H1 (cell line): ENCODE measurements at regions not wholly inside any gene's neighbourhood (a gene's known extent, or its start where the extent isn't known, plus 50 kb on each side); places are given as distances from the start of the nearest gene placed in this dataset.

Experiments used
- CTCF ChIA-PET: fragments of 300-600 bp; sonication (Branson Sonifier 250); formaldehyde crosslinking; loops from one replicate; lab custom pipeline; 2021; ENCODE audit not compliant: partially characterized antibody; lab: Charles Lee
- POLR2A ChIA-PET: fragments of 300-600 bp; sonication (Branson Sonifier 250); formaldehyde crosslinking; loops from one replicate; lab custom pipeline; 2021; ENCODE audit warnings: inconsistent platforms; ENCODE audit not compliant: partially characterized antibody; lab: Charles Lee
- DNase-seq, 2 experiments: peaks; one replicate each; pipeline versions ENCODE4 v3.0.0 to v3.0.0-alpha.2; 2010 to 2022; ENCODE audit warnings: low spot score in 2 of 2, low read depth in 1 of 2, mixed read lengths in 1 of 2
- FAIRE-seq: peaks from 2 replicates; lab custom pipeline; 2011; peaks lifted over from hg19 to GRCh38; lab: Jason Lieb, UNC
- H2AFZ ChIP-seq: 2 replicates; pipeline ENCODE4 v1.8.1; 2012; ENCODE audit warnings: low read length, inconsistent platforms
- H2AK5ac ChIP-seq: 2 replicates; pipeline ENCODE4 v1.6.1; 2013; ENCODE audit warnings: low read depth, low read length
- H2BK120ac ChIP-seq: replicated peaks from 2 replicates; pipeline ENCODE3; 2013; ENCODE audit warnings: low read depth, low read length, inconsistent platforms
- H2BK12ac ChIP-seq: 2 replicates; pipeline ENCODE4 v1.6.1; 2013; ENCODE audit warnings: low read depth, low read length
- H2BK15ac ChIP-seq: 2 replicates; pipeline ENCODE4 v1.6.1; 2013; ENCODE audit warnings: low read length
- H2BK20ac ChIP-seq: 2 replicates; pipeline ENCODE4 v1.6.1; 2013; ENCODE audit warnings: low read length
- H2BK5ac ChIP-seq: 2 replicates; pipeline ENCODE4 v1.6.1; 2013; ENCODE audit warnings: low read depth, low read length
- H3K14ac ChIP-seq: 2 replicates; pipeline ENCODE4 v1.6.1; 2013; ENCODE audit warnings: inconsistent platforms; ENCODE audit not compliant: insufficient read length
- H3K18ac ChIP-seq: 2 replicates; pipeline ENCODE4 v1.6.1; 2013; ENCODE audit warnings: low read length; ENCODE audit errors: extremely low read depth
- H3K23ac ChIP-seq: 2 replicates; pipeline ENCODE4 v1.6.1; 2013; ENCODE audit warnings: inconsistent platforms; ENCODE audit not compliant: insufficient read length
- H3K23me2 ChIP-seq: 2 replicates; pipeline ENCODE4 v1.6.1; 2013; ENCODE audit warnings: low read depth, low read length
- H3K27ac ChIP-seq: 2 replicates; pipeline ENCODE4 v1.6.1; 2011; ENCODE audit warnings: low read depth, low read length, inconsistent platforms
- H3K27me3 ChIP-seq, 4 experiments: replicated peaks in 1 of 4; 1 replicate in 1 of 4; 2 replicates in 3 of 4; pipeline versions ENCODE4 v1.6.1 to v1.8.1; 2011 to 2013; ENCODE audit warnings: low read length in 3 of 4, mild to moderate bottlenecking in 3 of 4, inconsistent platforms in 2 of 4, mixed read lengths in 2 of 4, moderate library complexity in 1 of 4; ENCODE audit not compliant: control insufficient read depth in 3 of 4, insufficient read depth in 3 of 4; ENCODE audit errors: extremely low read depth in 1 of 4
- H3K36me3 ChIP-seq, 4 experiments: 2 replicates each; pipeline versions ENCODE4 v1.6.1 to v1.8.1; 2011 to 2013; ENCODE audit warnings: mild to moderate bottlenecking in 4 of 4, low read length in 3 of 4, moderate library complexity in 2 of 4, control low read depth in 1 of 4, inconsistent platforms in 1 of 4; ENCODE audit not compliant: insufficient read depth in 4 of 4, control insufficient read depth in 2 of 4
- H3K4ac ChIP-seq: replicated peaks from 2 replicates; pipeline ENCODE3; 2013; ENCODE audit warnings: low read length, low read depth, mixed read lengths, inconsistent platforms; ENCODE audit not compliant: insufficient read length
- H3K4me1 ChIP-seq, 4 experiments: replicated peaks in 1 of 4; 1 replicate in 1 of 4; 2 replicates in 3 of 4; pipeline versions ENCODE4 v1.6.1 to v1.8.1; 2011 to 2013; ENCODE audit warnings: low read length in 3 of 4, inconsistent platforms in 2 of 4, mixed read lengths in 1 of 4; ENCODE audit not compliant: insufficient read depth in 4 of 4, control insufficient read depth in 3 of 4
- H3K4me2 ChIP-seq, 2 experiments: 2 replicates each; pipeline versions ENCODE4 v1.6.1 to v1.8.1; 2011 to 2013; ENCODE audit warnings: low read depth in 2 of 2, low read length in 2 of 2, control low read depth in 1 of 2, inconsistent platforms in 1 of 2, mild to moderate bottlenecking in 1 of 2; ENCODE audit not compliant: insufficient read depth in 1 of 2
- H3K4me3 ChIP-seq, 4 experiments: fragments of 200-600, 300-600 bp in 1 of 4; sonication (generic), shearing (Covaris generic), sonication (Bioruptor Twin) in 1 of 4; 2 replicates each; pipeline versions ENCODE4 v1.5.1 to v1.8.1; 2011 to 2016; ENCODE audit warnings: low read length in 4 of 4, low read depth in 3 of 4, control low read depth in 2 of 4, inconsistent platforms in 2 of 4, mild to moderate bottlenecking in 2 of 4, mixed read lengths in 1 of 4, moderate library complexity in 1 of 4; ENCODE audit not compliant: insufficient read depth in 2 of 4; ENCODE audit errors: extremely low read depth in 1 of 4
- H3K56ac ChIP-seq: replicated peaks from 2 replicates; pipeline ENCODE3; 2013; ENCODE audit warnings: low read depth, mild to moderate bottlenecking, mixed read lengths, low read length, inconsistent platforms; ENCODE audit not compliant: insufficient read length
- H3K79me1 ChIP-seq: 2 replicates; pipeline ENCODE4 v1.6.1; 2013; ENCODE audit warnings: low read depth, low read length, control low read depth
- H3K79me2 ChIP-seq, 2 experiments: 2 replicates each; pipeline versions ENCODE4 v1.6.1 to v1.8.1; 2012 to 2013; ENCODE audit warnings: low read length in 2 of 2, mild to moderate bottlenecking in 2 of 2, inconsistent platforms in 1 of 2; ENCODE audit not compliant: insufficient read depth in 2 of 2, control insufficient read depth in 1 of 2
- H3K9ac ChIP-seq, 4 experiments: replicated peaks in 1 of 4; 1 replicate in 1 of 4; 2 replicates in 3 of 4; pipeline versions ENCODE4 v1.6.1 to v1.8.1; 2011 to 2013; ENCODE audit warnings: low read depth in 3 of 4, low read length in 3 of 4, control low read depth in 2 of 4, mild to moderate bottlenecking in 2 of 4, moderate library complexity in 2 of 4, inconsistent platforms in 1 of 4; ENCODE audit errors: extremely low read depth in 1 of 4
- H3K9me3 ChIP-seq, 2 experiments: 2 replicates each; pipeline versions ENCODE4 v1.6.1 to v1.8.1; 2012 to 2013; ENCODE audit warnings: mild to moderate bottlenecking in 2 of 2, moderate library complexity in 2 of 2, control low read depth in 1 of 2, inconsistent platforms in 1 of 2, low read depth in 1 of 2, low read length in 1 of 2, mixed read lengths in 1 of 2; ENCODE audit not compliant: insufficient read depth in 2 of 2
- H4K20me1 ChIP-seq, 2 experiments: replicated peaks in 1 of 2; 2 replicates each; pipeline versions ENCODE3 to v1.8.1; 2011 to 2013; ENCODE audit warnings: inconsistent platforms in 2 of 2, low read length in 2 of 2, mild to moderate bottlenecking in 1 of 2; ENCODE audit not compliant: insufficient read depth in 2 of 2, control insufficient read depth in 1 of 2
- H4K5ac ChIP-seq: 2 replicates; pipeline ENCODE4 v1.6.1; 2013; ENCODE audit warnings: low read length, low read depth, mixed read lengths, inconsistent platforms; ENCODE audit not compliant: insufficient read length
- H4K8ac ChIP-seq: 2 replicates; pipeline ENCODE4 v1.8.0; 2013; ENCODE audit warnings: mild to moderate bottlenecking, moderate library complexity, low read length, inconsistent platforms; ENCODE audit not compliant: insufficient read depth; ENCODE audit errors: extremely low read depth
- H4K91ac ChIP-seq: replicated peaks from 2 replicates; pipeline ENCODE3; 2013; ENCODE audit warnings: low read length, mixed read lengths, inconsistent platforms; ENCODE audit not compliant: insufficient read length
- BCL11A ChIP-seq, 2 experiments: IDR thresholded peaks; one replicate each; pipeline ENCODE4 v1.6.1; 2011; ENCODE audit warnings: low read depth in 2 of 2, low read length in 2 of 2, mild to moderate bottlenecking in 2 of 2
- CBX5 ChIP-seq: fragments of 300-800, 300-1000 bp; sonication (generic); IDR thresholded peaks from 2 replicates; pipeline ENCODE4 v1.7.1; 2016; ENCODE audit warnings: antibody characterized with exemption, low read length, low read depth
- EGR1 ChIP-seq: IDR thresholded peaks from 2 replicates; pipeline ENCODE4 v1.6.1; 2011; ENCODE audit warnings: low read depth, low read length, borderline replicate concordance
- FOSL1 ChIP-seq: IDR thresholded peaks from 2 replicates; pipeline ENCODE4 v1.6.1; 2011; ENCODE audit warnings: mild to moderate bottlenecking, low read depth, low read length, moderate library complexity; ENCODE audit not compliant: insufficient read depth
- GTF2F1 ChIP-seq: IDR thresholded peaks from 2 replicates; pipeline ENCODE4 v1.6.1; 2012; ENCODE audit warnings: low read depth, low read length, improper control_type of control experiment, borderline replicate concordance
- PHF8 ChIP-seq: fragments of 200-600 bp; sonication (generic); conservative IDR thresholded peaks from 2 replicates; pipeline ENCODE4 v1.7.1; 2012; ENCODE audit warnings: low read depth, mild to moderate bottlenecking, inconsistent platforms, low read length, moderate library complexity
- POLR2A ChIP-seq, 2 experiments: IDR thresholded peaks; 1 replicate in 1 of 2; 2 replicates in 1 of 2; pipeline ENCODE4 v1.6.1; 2011; ENCODE audit warnings: low read depth in 2 of 2, low read length in 2 of 2, mild to moderate bottlenecking in 2 of 2; ENCODE audit errors: control extremely low read depth in 1 of 2
- POLR2AphosphoS5 ChIP-seq: IDR thresholded peaks from 2 replicates; pipeline ENCODE4 v1.6.1; 2011; ENCODE audit warnings: low read depth, low read length
- RFX5 ChIP-seq: IDR thresholded peaks from 2 replicates; pipeline ENCODE4 v1.6.1; 2011; ENCODE audit warnings: low read depth, low read length, improper control_type of control experiment, borderline replicate concordance
- SIN3A ChIP-seq, 2 experiments: IDR thresholded peaks in 1 of 2; conservative IDR thresholded peaks in 1 of 2; 2 replicates each; pipeline ENCODE4 v1.6.1; 2011 to 2012; ENCODE audit warnings: low read length in 2 of 2, improper control_type of control experiment in 1 of 2, low read depth in 1 of 2, mild to moderate bottlenecking in 1 of 2
- SP1 ChIP-seq: IDR thresholded peaks from 2 replicates; pipeline ENCODE4 v1.6.1; 2011; ENCODE audit warnings: low read depth, low read length
- SRF ChIP-seq: IDR thresholded peaks from 2 replicates; pipeline ENCODE4 v1.6.1; 2011; ENCODE audit warnings: mild to moderate bottlenecking, low read depth, low read length, moderate library complexity
- TBP ChIP-seq: IDR thresholded peaks from 2 replicates; pipeline ENCODE4 v1.6.1; 2011; ENCODE audit warnings: low read depth, low read length, improper control_type of control experiment
- WGBS, 2 experiments: shearing (Covaris generic) in 1 of 2; methylation state at CpG; one replicate each; pipeline versions ENCODE4 v1.1.6 to v1.1.7; 2013 to 2015; ENCODE audit warnings: low lambda C conversion rate in 2 of 2, mixed read lengths in 2 of 2, inconsistent platforms in 1 of 2, low coverage in 1 of 2, missing lambda C conversion rate in 1 of 2; ENCODE audit not compliant: insufficient replicate concordance in 2 of 2, insufficient coverage in 1 of 2, insufficient read length in 1 of 2; ENCODE audit errors: extremely low coverage in 1 of 2, missing lambda C conversion rate in 1 of 2; 5-methylcytosine and 5-hydroxymethylcytosine counted together
- TF ChIP-seq, protein P1 (sequence below): IDR thresholded peaks from 2 replicates; pipeline ENCODE4 v1.6.1; 2012; ENCODE audit warnings: inconsistent platforms

- no peaks in the 10 kb centered on the region for H4K20me1 ChIP-seq
- no peak overlapping the region for H2BK5ac ChIP-seq
- POLR2A ChIA-PET = interaction anchor here (0.7 to 1.5 kb wide), 3 partner anchors 18 to 128 kb away, joined by 3 read pairs; no protein-coding TSS in a partner anchor
- H2BK20ac ChIP-seq = no peak overlapping the region
- H3K79me1 ChIP-seq = no peaks in the 10 kb centered on the region
- no peak overlapping the region for H2BK15ac ChIP-seq
- no peak overlapping the region for H3K56ac ChIP-seq
- no peak for DNase-seq
- no peaks in the 10 kb centered on the region for H3K27me3 ChIP-seq
- no peaks in the 10 kb centered on the region for H3K36me3 ChIP-seq
- FAIRE-seq = no peak
- H4K91ac ChIP-seq = no peak overlapping the region
- no peak overlapping the region for H3K18ac ChIP-seq
- H4K5ac ChIP-seq = no peak overlapping the region
- no peak overlapping the region for H3K14ac ChIP-seq
- CTCF ChIA-PET = interaction anchor here (0.7 to 7.0 kb wide), 26 partner anchors 9 to 375 kb away, joined by 3 to 59 read pairs (median 4); no protein-coding TSS in a partner anchor
- H2BK120ac ChIP-seq = no peak overlapping the region
- no peak overlapping the region for H3K4ac ChIP-seq
- H3K9ac ChIP-seq = no peak overlapping the region
- no peak overlapping the region for H3K27ac ChIP-seq
- no peak overlapping the region for H2AFZ ChIP-seq
- H4K8ac ChIP-seq = no peak overlapping the region
- H2BK12ac ChIP-seq = no peak overlapping the region
- no peak overlapping the region for H3K4me2 ChIP-seq
- H2AK5ac ChIP-seq = no peak overlapping the region
- H3K23ac ChIP-seq = no peak overlapping the region
- H3K79me2 ChIP-seq = no peaks in the 10 kb centered on the region
- no peak overlapping the region for H3K4me3 ChIP-seq
- WGBS, 2 experiments = 86% methylated on average over 16 of the region's 16 CpGs; no CpG with 5 or more reads in 1 of the 2 experiments
- H3K4me1 ChIP-seq = no peaks in the 10 kb centered on the region; a peak in 3 of 7 replicates
- peaks cover 0 to 3% of the 10 kb centered on the region in 2 experiments; a peak in 2 of 4 replicates for H3K9me3 ChIP-seq
- H3K23me2 ChIP-seq = no peaks in the 10 kb centered on the region
- TF ChIP-seq POLR2AphosphoS5 = no peak
- TF ChIP-seq, protein P1, sequence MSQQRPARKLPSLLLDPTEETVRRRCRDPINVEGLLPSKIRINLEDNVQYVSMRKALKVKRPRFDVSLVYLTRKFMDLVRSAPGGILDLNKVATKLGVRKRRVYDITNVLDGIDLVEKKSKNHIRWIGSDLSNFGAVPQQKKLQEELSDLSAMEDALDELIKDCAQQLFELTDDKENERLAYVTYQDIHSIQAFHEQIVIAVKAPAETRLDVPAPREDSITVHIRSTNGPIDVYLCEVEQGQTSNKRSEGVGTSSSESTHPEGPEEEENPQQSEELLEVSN = no peak
- no peak for TF ChIP-seq GTF2F1
- no peak for TF ChIP-seq FOSL1
- TF ChIP-seq TBP = no peak
- no peak for TF ChIP-seq SRF
- no peak for TF ChIP-seq BCL11A (IDR thresholded peaks at IDR 0.05; ENCODE audit: low read depth in 2 of 2, low read length in 2 of 2)
- TF ChIP-seq SP1 = no peak
- TF ChIP-seq SIN3A (conservative IDR thresholded peaks at IDR 0.05 in 1 of 2, IDR thresholded peaks at IDR 0.05 in 1 of 2; ENCODE audit: low read depth in 1 of 2, low read length in 2 of 2) = no peak
- TF ChIP-seq RFX5 = no peak
- TF ChIP-seq EGR1 = no peak
- no peak for TF ChIP-seq PHF8
- no peak for TF ChIP-seq POLR2A (IDR thresholded peaks at IDR 0.05; ENCODE audit: control extremely low read depth in 1 of 2, low read depth in 2 of 2, low read length in 2 of 2)
- TF ChIP-seq CBX5 = no peak
Observed at GRCh38 chr22:44368611-44369292, 56.0 kb upstream of the SHISAL1 start.
